K562 (cell line): ENCODE measurements at regions not wholly inside any gene's neighbourhood (a gene's known extent, or its start where the extent isn't known, plus 50 kb on each side); places are given as distances from the start of the nearest gene placed in this dataset.

Experiments
- ATAC-seq: fragments of 200-7000 bp; cut with Tn5 transposase; 3 replicates; pipeline ENCODE4 v1.9.1; 2020; ENCODE audit warnings: moderate library complexity
- BruUV-seq: library from RNA; stranded (reverse); fragments of 400-500 nt; replicated peaks from 2 replicates; lab custom pipeline; 2021; lab: Mats Ljungman, UMichigan
- CTCF ChIA-PET: fragments of 300-600 bp; formaldehyde crosslinking; extraction: SDS; loops from one replicate; lab custom pipeline; 2021; ENCODE audit warnings: low intra/inter-chr PET ratio; lab: Yijun Ruan, JAX
- POLR2A ChIA-PET: fragments of 300-600, 350-650 bp; sonication (Branson Sonifier 250); formaldehyde crosslinking; extraction: SDS; loops from one replicate; lab custom pipeline; 2021; ENCODE audit warnings: antibody characterized with exemption, inconsistent platforms; lab: Yijun Ruan, JAX
- DNase-seq, 4 experiments: peaks; one replicate each; pipeline versions ENCODE4 v3.0.0 to v3.0.0-alpha.2; 2011 to 2018; ENCODE audit warnings: low spot score in 3 of 4, mixed read lengths in 3 of 4; ENCODE audit errors: extremely low read depth in 1 of 4
- FAIRE-seq: peaks from 2 replicates; lab custom pipeline; 2011; peaks lifted over from hg19 to GRCh38; lab: Jason Lieb, UNC
- H2AFZ ChIP-seq: 2 replicates; pipeline ENCODE4 v1.6.0; 2011; ENCODE audit warnings: low read depth, low read length, control low read depth, inconsistent platforms
- H3K27ac ChIP-seq: fragments of 200-600 bp; 3 replicates; pipeline ENCODE4 v1.8.0; 2011; ENCODE audit warnings: low read depth, mild to moderate bottlenecking, control low read depth, inconsistent platforms, low read length, moderate library complexity, mixed read lengths; ENCODE audit errors: extremely low read depth
- H3K27me3 ChIP-seq, 2 experiments: fragments of 300-600 bp in 1 of 2; 2 replicates in 1 of 2; 3 replicates in 1 of 2; pipeline versions ENCODE4 v1.6.0 to v1.8.0; 2011; ENCODE audit warnings: inconsistent platforms in 2 of 2, low read length in 2 of 2, mild to moderate bottlenecking in 1 of 2, mixed read lengths in 1 of 2, moderate library complexity in 1 of 2; ENCODE audit not compliant: control insufficient read depth in 2 of 2, insufficient read depth in 2 of 2
- H3K36me3 ChIP-seq: fragments of 300-600 bp; 3 replicates; pipeline ENCODE4 v1.8.0; 2011; ENCODE audit warnings: mild to moderate bottlenecking, low read length, inconsistent platforms; ENCODE audit not compliant: control insufficient read depth, insufficient read depth
- H3K4me1 ChIP-seq, 2 experiments: fragments of 200-600 bp in 1 of 2; replicated peaks in 1 of 2; 2 replicates in 1 of 2; 3 replicates in 1 of 2; pipeline versions ENCODE4 v1.5.1 to v1.8.0; 2011; ENCODE audit warnings: inconsistent platforms in 2 of 2, low read length in 2 of 2, mild to moderate bottlenecking in 1 of 2, mixed read lengths in 1 of 2, moderate library complexity in 1 of 2; ENCODE audit not compliant: control insufficient read depth in 2 of 2, insufficient read depth in 2 of 2
- H3K4me2 ChIP-seq: 2 replicates; pipeline ENCODE4 v1.6.1; 2011; ENCODE audit warnings: low read length, control low read depth, inconsistent platforms, mixed read lengths; ENCODE audit not compliant: insufficient read depth
- H3K4me3 ChIP-seq: fragments of 200-600 bp; sonication (generic), shearing (Covaris generic); 2 replicates; pipeline ENCODE4 v1.5.1; 2016; ENCODE audit warnings: control low read depth, inconsistent platforms
- H3K79me2 ChIP-seq: fragments of 200-600 bp; 3 replicates; pipeline ENCODE4 v1.8.0; 2011; ENCODE audit warnings: low read length, inconsistent platforms; ENCODE audit not compliant: control insufficient read depth, insufficient read depth
- H3K9ac ChIP-seq, 2 experiments: 2 replicates each; pipeline versions ENCODE4 v1.6.0 to v1.6.1; 2011; ENCODE audit warnings: low read depth in 2 of 2, low read length in 2 of 2, control low read depth in 1 of 2, inconsistent platforms in 1 of 2, mild to moderate bottlenecking in 1 of 2, mixed read lengths in 1 of 2; ENCODE audit not compliant: insufficient read depth in 1 of 2
- H3K9me1 ChIP-seq: one replicate; pipeline ENCODE4 v1.6.0; 2011; ENCODE audit warnings: inconsistent platforms, mild to moderate bottlenecking, low read length, moderate library complexity; ENCODE audit not compliant: control insufficient read depth, insufficient read depth
- H3K9me3 ChIP-seq: replicated peaks from 2 replicates; pipeline ENCODE4 v1.5.1; 2011; ENCODE audit warnings: low read depth, low read length, inconsistent platforms; ENCODE audit not compliant: control insufficient read depth, insufficient read depth
- H4K20me1 ChIP-seq: replicated peaks from 2 replicates; pipeline ENCODE4 v1.6.1; 2011; ENCODE audit warnings: low read length, inconsistent platforms, mixed read lengths; ENCODE audit not compliant: control insufficient read depth, insufficient read depth
- EGR1 ChIP-seq: fragments of 450-650 bp; conservative IDR thresholded peaks from 2 replicates; pipeline ENCODE4 v1.6.1; 2017; ENCODE audit warnings: mild to moderate bottlenecking
- ESRRB ChIP-seq: fragments of 250-450 bp; sonication (Bioruptor Pico); IDR thresholded peaks from 2 replicates; pipeline ENCODE4 v1.5.0; 2020; ENCODE audit warnings: mild to moderate bottlenecking, moderate library complexity, borderline replicate concordance
- KAT2B ChIP-seq: IDR thresholded peaks from one replicate; pipeline ENCODE4 v1.6.1; 2012; ENCODE audit warnings: low read depth, mild to moderate bottlenecking, control low read depth, inconsistent platforms, low read length, moderate library complexity
- POLR2H ChIP-seq: IDR thresholded peaks from 2 replicates; pipeline ENCODE4 v1.6.1; 2016; ENCODE audit warnings: missing genetic modification characterization, low read depth, mild to moderate bottlenecking, control low read depth, missing compliant biosample characterization, moderate library complexity
- SNRNP70 ChIP-seq: fragments of 200-400 bp; formaldehyde crosslinking; optimal IDR thresholded peaks from 2 replicates; pipeline ENCODE3; 2017; ENCODE audit warnings: low read depth, low read length
- WGBS: fragments of 100-300 bp; shearing (Covaris generic); methylation state at CpG from one replicate; pipeline ENCODE4 v1.1.6; 2016; ENCODE audit warnings: low coverage, mixed read lengths; ENCODE audit not compliant: insufficient coverage; ENCODE audit errors: missing lambda C conversion rate; 5-methylcytosine and 5-hydroxymethylcytosine counted together
- in situ Hi-C: fragments of 300-500 bp; cut with MboI; formaldehyde crosslinking; loops from 4 replicates; pipeline ENCODE4 v1.15.0; 2018; ENCODE audit warnings: inconsistent platforms, mixed read lengths
- intact Hi-C: fragments of 100-400 bp; cut with micrococcal nuclease; formaldehyde crosslinking; loops from 2 replicates; pipeline ENCODE4 v1.14.2; 2022
- TF ChIP-seq, protein P1 (sequence below): fragments of 200-800 bp; sonication (Bioruptor generic); IDR thresholded peaks from 2 replicates; pipeline ENCODE4 v1.6.1; 2017; ENCODE audit warnings: missing genetic modification characterization, missing compliant biosample characterization
- TF ChIP-seq, protein P2 (sequence below): sonication (generic); IDR thresholded peaks from 2 replicates; pipeline ENCODE4 v1.6.1; 2016
- TF ChIP-seq, protein P3 (sequence below): fragments of 450-650 bp; IDR thresholded peaks from 2 replicates; pipeline ENCODE4 v1.6.1; 2017; ENCODE audit warnings: antibody characterized with exemption, mild to moderate bottlenecking

DNA sequence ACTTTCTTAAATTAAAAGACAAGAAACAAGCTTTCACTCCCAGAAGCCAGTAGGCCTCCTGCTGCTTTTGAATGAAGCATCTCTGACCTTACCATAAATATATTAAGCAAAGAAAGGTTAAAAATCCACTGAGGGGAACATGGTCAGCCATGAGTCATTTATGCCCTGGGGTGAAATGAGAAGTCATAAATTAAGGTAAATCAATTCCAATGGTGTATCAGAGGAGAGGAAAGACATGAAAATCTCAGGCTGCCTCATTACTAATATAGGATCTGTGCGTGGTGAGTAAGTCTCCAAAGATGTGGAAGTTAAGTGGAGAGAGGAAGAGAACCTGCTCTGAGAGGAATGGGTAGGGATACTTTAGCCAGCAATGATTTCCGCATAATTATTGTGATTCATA, 292.3 kb upstream of the CHAC2 start (continued):
- no peak for TF ChIP-seq ESRRB (CRISPR knock-in tag)

DNA sequence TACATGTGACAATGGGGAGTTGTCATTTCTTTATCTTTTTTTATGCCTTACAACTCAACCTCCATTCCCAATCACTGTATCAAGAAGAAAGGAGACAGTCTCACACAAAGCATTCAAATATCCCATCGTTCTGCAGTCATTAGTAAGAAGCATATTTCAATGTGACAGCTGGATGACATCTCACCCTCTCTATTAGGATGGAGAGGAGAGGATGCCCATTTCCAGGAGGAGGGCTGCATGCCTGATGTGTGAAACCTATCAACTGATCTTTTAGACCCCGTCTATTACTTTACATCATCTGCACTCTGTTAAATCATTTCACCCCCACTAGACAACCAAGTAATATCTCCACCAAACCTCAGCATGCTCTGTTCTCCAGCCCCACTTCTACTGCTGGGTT, 292.7 kb upstream of the CHAC2 start:
- Histone ChIP-seq H3K4me1 (no peaks in the 10 kb centered on the region), H3K9me1 (no peaks in the 10 kb centered on the region), H3K27ac (no peak overlapping the region), H3K27me3 (no peaks in the 10 kb centered on the region), H3K9ac (no peak overlapping the region), H4K20me1 (no peaks in the 10 kb centered on the region), H2AFZ (no peak overlapping the region)
- CTCF ChIA-PET: no interaction called here
- BruUV-seq: no TSS peak
- intact Hi-C loops (no loop called here), in situ Hi-C loops (no loop called here)
- FAIRE-seq (no peak), DNase-seq (no peak), ATAC-seq (no peak)
- TF ChIP-seq, protein P1, sequence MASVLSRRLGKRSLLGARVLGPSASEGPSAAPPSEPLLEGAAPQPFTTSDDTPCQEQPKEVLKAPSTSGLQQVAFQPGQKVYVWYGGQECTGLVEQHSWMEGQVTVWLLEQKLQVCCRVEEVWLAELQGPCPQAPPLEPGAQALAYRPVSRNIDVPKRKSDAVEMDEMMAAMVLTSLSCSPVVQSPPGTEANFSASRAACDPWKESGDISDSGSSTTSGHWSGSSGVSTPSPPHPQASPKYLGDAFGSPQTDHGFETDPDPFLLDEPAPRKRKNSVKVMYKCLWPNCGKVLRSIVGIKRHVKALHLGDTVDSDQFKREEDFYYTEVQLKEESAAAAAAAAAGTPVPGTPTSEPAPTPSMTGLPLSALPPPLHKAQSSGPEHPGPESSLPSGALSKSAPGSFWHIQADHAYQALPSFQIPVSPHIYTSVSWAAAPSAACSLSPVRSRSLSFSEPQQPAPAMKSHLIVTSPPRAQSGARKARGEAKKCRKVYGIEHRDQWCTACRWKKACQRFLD (CRISPR knock-in tag): no peak
- TF ChIP-seq EGR1 (no peak), SNRNP70 (no peak), POLR2H (tag) (no peak), KAT2B (no peak)
- TF ChIP-seq, protein P2, sequence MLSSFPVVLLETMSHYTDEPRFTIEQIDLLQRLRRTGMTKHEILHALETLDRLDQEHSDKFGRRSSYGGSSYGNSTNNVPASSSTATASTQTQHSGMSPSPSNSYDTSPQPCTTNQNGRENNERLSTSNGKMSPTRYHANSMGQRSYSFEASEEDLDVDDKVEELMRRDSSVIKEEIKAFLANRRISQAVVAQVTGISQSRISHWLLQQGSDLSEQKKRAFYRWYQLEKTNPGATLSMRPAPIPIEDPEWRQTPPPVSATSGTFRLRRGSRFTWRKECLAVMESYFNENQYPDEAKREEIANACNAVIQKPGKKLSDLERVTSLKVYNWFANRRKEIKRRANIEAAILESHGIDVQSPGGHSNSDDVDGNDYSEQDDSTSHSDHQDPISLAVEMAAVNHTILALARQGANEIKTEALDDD: no peak
- TF ChIP-seq, protein P3, sequence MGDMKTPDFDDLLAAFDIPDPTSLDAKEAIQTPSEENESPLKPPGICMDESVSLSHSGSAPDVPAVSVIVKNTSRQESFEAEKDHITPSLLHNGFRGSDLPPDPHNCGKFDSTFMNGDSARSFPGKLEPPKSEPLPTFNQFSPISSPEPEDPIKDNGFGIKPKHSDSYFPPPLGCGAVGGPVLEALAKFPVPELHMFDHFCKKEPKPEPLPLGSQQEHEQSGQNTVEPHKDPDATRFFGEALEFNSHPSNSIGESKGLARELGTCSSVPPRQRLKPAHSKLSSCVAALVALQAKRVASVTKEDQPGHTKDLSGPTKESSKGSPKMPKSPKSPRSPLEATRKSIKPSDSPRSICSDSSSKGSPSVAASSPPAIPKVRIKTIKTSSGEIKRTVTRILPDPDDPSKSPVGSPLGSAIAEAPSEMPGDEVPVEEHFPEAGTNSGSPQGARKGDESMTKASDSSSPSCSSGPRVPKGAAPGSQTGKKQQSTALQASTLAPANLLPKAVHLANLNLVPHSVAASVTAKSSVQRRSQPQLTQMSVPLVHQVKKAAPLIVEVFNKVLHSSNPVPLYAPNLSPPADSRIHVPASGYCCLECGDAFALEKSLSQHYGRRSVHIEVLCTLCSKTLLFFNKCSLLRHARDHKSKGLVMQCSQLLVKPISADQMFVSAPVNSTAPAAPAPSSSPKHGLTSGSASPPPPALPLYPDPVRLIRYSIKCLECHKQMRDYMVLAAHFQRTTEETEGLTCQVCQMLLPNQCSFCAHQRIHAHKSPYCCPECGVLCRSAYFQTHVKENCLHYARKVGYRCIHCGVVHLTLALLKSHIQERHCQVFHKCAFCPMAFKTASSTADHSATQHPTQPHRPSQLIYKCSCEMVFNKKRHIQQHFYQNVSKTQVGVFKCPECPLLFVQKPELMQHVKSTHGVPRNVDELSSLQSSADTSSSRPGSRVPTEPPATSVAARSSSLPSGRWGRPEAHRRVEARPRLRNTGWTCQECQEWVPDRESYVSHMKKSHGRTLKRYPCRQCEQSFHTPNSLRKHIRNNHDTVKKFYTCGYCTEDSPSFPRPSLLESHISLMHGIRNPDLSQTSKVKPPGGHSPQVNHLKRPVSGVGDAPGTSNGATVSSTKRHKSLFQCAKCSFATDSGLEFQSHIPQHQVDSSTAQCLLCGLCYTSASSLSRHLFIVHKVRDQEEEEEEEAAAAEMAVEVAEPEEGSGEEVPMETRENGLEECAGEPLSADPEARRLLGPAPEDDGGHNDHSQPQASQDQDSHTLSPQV: no peak
- TF ChIP-seq, all 486 proteins: peak for 0
- H3K79me2 ChIP-seq: no peaks in the 10 kb centered on the region
- POLR2A ChIA-PET: no interaction called here
- no peaks in the 10 kb centered on the region for H3K9me3 ChIP-seq
- H3K4me3 ChIP-seq: no peak overlapping the region
- no peaks in the 10 kb centered on the region for H3K36me3 ChIP-seq
- H3K4me2 ChIP-seq: no peak overlapping the region
- WGBS: 0% methylated on average over 2 of the region's 2 CpGs
